Activated effector memory CD4-positive, alpha-beta T cell treated with anti-CD3 and anti-CD28 coated beads, Interleukin-2, amount 50 U/mL, for 16 hours (primary cell): ENCODE measurements at regions not wholly inside any gene's neighbourhood (a gene's known extent, or its start where the extent isn't known, plus 50 kb on each side); places are given as distances from the start of the nearest gene placed in this dataset.

ENCODE experiments used
- DNase-seq: peaks from one replicate; pipeline ENCODE4 v3.0.0-alpha.2; 2020

- no peak for DNase-seq
These were observed 346.8 kb upstream of the POU3F2 start for GRCh38 chr6:98487612-98488011.

GRCh38 chr6:98498144-98498775, 336.1 kb upstream of the POU3F2 start:
- DNase-seq: no peak

GRCh38 chr6:98498866-98499265, 335.5 kb upstream of the POU3F2 start:
- no peak for DNase-seq

- DNase-seq: no peak
These were observed 320.2 kb upstream of the POU3F2 start for GRCh38 chr6:98514073-98514720.

- DNase-seq: no peak
These were observed 319.6 kb upstream of the POU3F2 start for GRCh38 chr6:98514796-98515195.

GRCh38 chr6:98516206-98516605, 318.2 kb upstream of the POU3F2 start:
- no peak for DNase-seq

GRCh38 chr6:98516866-98517265, 317.5 kb upstream of the POU3F2 start:
- DNase-seq: no peak

- DNase-seq: no peak
These were observed 308.5 kb upstream of the POU3F2 start for GRCh38 chr6:98525860-98526259.

GRCh38 chr6:98526465-98526864, 307.9 kb upstream of the POU3F2 start:
- DNase-seq: no peak

GRCh38 chr6:98529364-98529763, 305.0 kb upstream of the POU3F2 start:
- no peak for DNase-seq

- DNase-seq: no peak
These were observed 303.6 kb upstream of the POU3F2 start for GRCh38 chr6:98530732-98531131.

GRCh38 chr6:98532004-98532403, 302.4 kb upstream of the POU3F2 start:
- no peak for DNase-seq

GRCh38 chr6:98539741-98540140, 294.6 kb upstream of the POU3F2 start:
- DNase-seq: no peak

GRCh38 chr6:98546376-98546775, 288.0 kb upstream of the POU3F2 start:
- DNase-seq: no peak

GRCh38 chr6:98547151-98547550, 287.2 kb upstream of the POU3F2 start:
- DNase-seq: no peak

GRCh38 chr6:98547634-98548033, 286.7 kb upstream of the POU3F2 start:
- no peak for DNase-seq

- no peak for DNase-seq
These were observed 286.1 kb upstream of the POU3F2 start for GRCh38 chr6:98548301-98548700.

- no peak for DNase-seq
These were observed 274.0 kb upstream of the POU3F2 start for GRCh38 chr6:98560418-98560817.

- DNase-seq: no peak
These were observed 273.5 kb upstream of the POU3F2 start for GRCh38 chr6:98560841-98561240.

GRCh38 chr6:98566126-98566525, 268.2 kb upstream of the POU3F2 start:
- DNase-seq: no peak

- no peak for DNase-seq
These were observed 261.8 kb upstream of the POU3F2 start for GRCh38 chr6:98572579-98572978.

- no peak for DNase-seq
These were observed 259.4 kb upstream of the POU3F2 start for GRCh38 chr6:98574984-98575383.

GRCh38 chr6:98576791-98577190, 257.6 kb upstream of the POU3F2 start:
- no peak for DNase-seq

GRCh38 chr6:98578016-98578415, 256.4 kb upstream of the POU3F2 start:
- DNase-seq: no peak

GRCh38 chr6:98579079-98579478, 255.3 kb upstream of the POU3F2 start:
- DNase-seq: no peak
